Nephron progenitor cell (in vitro differentiated cells): ENCODE measurements at regions not wholly inside any gene's neighbourhood (a gene's known extent, or its start where the extent isn't known, plus 50 kb on each side); places are given as distances from the start of the nearest gene placed in this dataset.

ENCODE experiments used
- DNase-seq: peaks from one replicate; pipeline ENCODE4 v3.0.0; 2021
- H3K27ac Mint-ChIP-seq: 2 replicates; pipeline ENCODE4 v1.8.0; 2021; ENCODE audit warnings: mild to moderate bottlenecking, moderate library complexity, mixed read lengths
- H3K27me3 Mint-ChIP-seq: 2 replicates; pipeline ENCODE4 v1.8.0; 2021; ENCODE audit warnings: mild to moderate bottlenecking, low read depth, mixed read lengths; ENCODE audit not compliant: poor library complexity
- H3K36me3 Mint-ChIP-seq: 2 replicates; pipeline ENCODE4 v1.8.0; 2021; ENCODE audit warnings: low read depth, mixed read lengths
- H3K4me1 Mint-ChIP-seq: 2 replicates; pipeline ENCODE4 v1.8.0; 2021; ENCODE audit warnings: mixed read lengths
- H3K4me3 Mint-ChIP-seq: 2 replicates; pipeline ENCODE4 v1.8.0; 2021; ENCODE audit warnings: mild to moderate bottlenecking, moderate library complexity, mixed read lengths
- H3K9me3 Mint-ChIP-seq: 2 replicates; pipeline ENCODE4 v1.8.0; 2021; ENCODE audit warnings: mild to moderate bottlenecking, moderate library complexity, mixed read lengths
- CTCF ChIP-seq: fragments of 200-600 bp; sonication (generic); IDR thresholded peaks from 2 replicates; pipeline ENCODE4 v1.5.0; 2021; ENCODE audit warnings: antibody characterized with exemption

- no peak overlapping the region for H3K27ac Mint-ChIP-seq
- H3K4me3 Mint-ChIP-seq = no peak overlapping the region
- peaks cover 11% of the 10 kb centered on the region for H3K9me3 Mint-ChIP-seq
Measured at GRCh38 chr21:14787312-14787711, 241.2 kb upstream of the SAMSN1 start.

GRCh38 chr21:14785679-14786078 is 239.6 kb upstream of the SAMSN1 start:
- TF ChIP-seq CTCF = no peak
- no peaks in the 10 kb centered on the region for H3K4me1 Mint-ChIP-seq
- no peak for DNase-seq
- no peaks in the 10 kb centered on the region for H3K27me3 Mint-ChIP-seq
- peaks cover 25% of the 10 kb centered on the region for H3K9me3 Mint-ChIP-seq
- H3K36me3 Mint-ChIP-seq = no peaks in the 10 kb centered on the region
- H3K4me3 Mint-ChIP-seq = no peak overlapping the region
- H3K27ac Mint-ChIP-seq = no peak overlapping the region

More at GRCh38 chr21:14787312-14787711, 241.2 kb upstream of the SAMSN1 start:
- H3K4me1 Mint-ChIP-seq = no peaks in the 10 kb centered on the region
- TF ChIP-seq CTCF = no peak
- no peaks in the 10 kb centered on the region for H3K36me3 Mint-ChIP-seq
- no peaks in the 10 kb centered on the region for H3K27me3 Mint-ChIP-seq
- DNase-seq = no peak

GRCh38 chr21:14773777-14774345 is 227.7 kb upstream of the SAMSN1 start:
- no peak overlapping the region for H3K4me3 Mint-ChIP-seq
- H3K27me3 Mint-ChIP-seq = no peaks in the 10 kb centered on the region
- TF ChIP-seq CTCF = peak; percentile 51
- peaks cover 7% of the 10 kb centered on the region for H3K4me1 Mint-ChIP-seq
- peaks cover 11% of the 10 kb centered on the region for H3K9me3 Mint-ChIP-seq
- H3K27ac Mint-ChIP-seq = no peak overlapping the region
- peak; percentile 42 for DNase-seq
- H3K36me3 Mint-ChIP-seq = no peaks in the 10 kb centered on the region

GRCh38 chr21:14771593-14771992 is 225.5 kb upstream of the SAMSN1 start:
- H3K27ac Mint-ChIP-seq = no peak overlapping the region
- H3K4me3 Mint-ChIP-seq = no peak overlapping the region
- TF ChIP-seq CTCF = no peak
- H3K27me3 Mint-ChIP-seq = no peaks in the 10 kb centered on the region
- H3K4me1 Mint-ChIP-seq = peaks cover 7% of the 10 kb centered on the region
- H3K9me3 Mint-ChIP-seq = no peaks in the 10 kb centered on the region
- H3K36me3 Mint-ChIP-seq = no peaks in the 10 kb centered on the region
- no peak for DNase-seq

- no peak for DNase-seq
- Mint-ChIP-seq H3K4me1 (peaks cover 7% of the 10 kb centered on the region), H3K27ac (no peak overlapping the region), H3K9me3 (no peaks in the 10 kb centered on the region), H3K36me3 (no peaks in the 10 kb centered on the region), H3K4me3 (no peak overlapping the region), H3K27me3 (no peaks in the 10 kb centered on the region)
- TF ChIP-seq CTCF = no peak
Measured at GRCh38 chr21:14768042-14768441, 221.9 kb upstream of the SAMSN1 start.

- no peak overlapping the region for H3K27ac Mint-ChIP-seq
- TF ChIP-seq CTCF = no peak
- no peaks in the 10 kb centered on the region for H3K27me3 Mint-ChIP-seq
Measured at GRCh38 chr21:14767192-14767852, 221.2 kb upstream of the SAMSN1 start.

More at GRCh38 chr21:14767192-14767852, 221.2 kb upstream of the SAMSN1 start:
- peaks cover 7% of the 10 kb centered on the region for H3K4me1 Mint-ChIP-seq
- H3K36me3 Mint-ChIP-seq = no peaks in the 10 kb centered on the region
- no peak for DNase-seq
- H3K9me3 Mint-ChIP-seq = no peaks in the 10 kb centered on the region
- H3K4me3 Mint-ChIP-seq = no peak overlapping the region
